KOPT-K1 (cell line): ENCODE measurements at regions not wholly inside any gene's neighbourhood (a gene's known extent, or its start where the extent isn't known, plus 50 kb on each side); places are given as distances from the start of the nearest gene placed in this dataset.
A peak's percentile ranks its signal among the peaks of the same experiment; 100 is the strongest.
"Not testable (repeated sequence)": the region's sequence is repeated elsewhere in the genome, so short reads cannot be mapped to it uniquely, and the experiment has no call there.

ENCODE experiments used
- H3K27ac ChIP-seq: fragments of 200-600 bp; sonication (generic); 2 replicates; pipeline ENCODE4 v1.5.1; 2016; ENCODE audit warnings: antibody characterized with exemption, mild to moderate bottlenecking, low read depth, low read length; ENCODE audit not compliant: poor library complexity, severe bottlenecking
- H3K36me3 ChIP-seq: fragments of 200-600 bp; sonication (generic); 2 replicates; pipeline ENCODE4 v1.5.1; 2017; ENCODE audit warnings: antibody characterized with exemption, mild to moderate bottlenecking, low read length, moderate library complexity; ENCODE audit not compliant: insufficient read depth
- H3K9me3 ChIP-seq: fragments of 200-600 bp; sonication (generic); 2 replicates; pipeline ENCODE4 v1.5.1; 2017; ENCODE audit warnings: antibody characterized with exemption, low read length, mild to moderate bottlenecking; ENCODE audit not compliant: insufficient read depth, poor library complexity, severe bottlenecking

DNA sequence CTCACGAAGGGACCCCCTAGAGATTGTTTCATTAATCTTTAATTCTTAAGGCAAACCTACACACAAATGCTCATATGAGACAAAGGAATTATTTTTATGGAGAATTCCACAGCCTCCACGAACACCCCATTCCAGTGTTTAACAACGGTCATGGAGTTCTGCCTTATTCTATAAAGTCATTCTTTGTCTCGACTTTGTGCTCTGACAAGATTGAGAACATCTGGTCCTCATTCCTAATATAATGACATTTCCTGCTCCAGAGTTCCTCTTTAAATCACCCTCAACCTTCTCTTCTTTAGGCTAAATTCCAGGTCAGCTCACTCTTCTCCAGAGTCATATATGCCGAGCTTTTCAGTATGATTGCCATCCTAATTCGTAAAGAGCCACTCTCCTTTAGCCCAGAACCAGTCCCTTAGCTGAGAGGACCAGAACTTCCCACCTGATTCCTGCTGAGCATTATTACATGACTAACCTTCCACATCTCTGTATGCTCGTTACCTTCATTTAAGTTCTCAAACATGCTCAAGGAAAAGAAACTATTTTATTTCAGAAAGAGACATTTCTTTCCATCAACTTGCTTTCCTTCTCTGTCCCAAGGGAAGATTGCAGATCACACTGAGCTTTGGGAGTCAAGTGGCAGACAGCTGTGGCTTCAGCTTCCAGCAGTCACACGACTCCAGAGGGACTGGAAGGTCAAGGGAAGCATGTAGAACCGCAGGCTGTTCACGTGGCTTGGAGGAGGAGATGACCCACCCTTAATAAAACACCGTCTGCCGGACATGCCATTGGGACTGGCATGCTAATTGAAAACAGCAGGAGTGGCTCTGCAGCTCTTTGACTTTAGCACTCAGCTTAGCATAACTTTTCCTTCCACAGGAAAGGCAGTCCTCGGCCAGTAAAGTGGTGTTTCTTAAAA is 467.1 kb upstream of the HSF2 start:
- Histone ChIP-seq H3K9me3 (no peaks in the 10 kb centered on the region), H3K27ac (no peak overlapping the region), H3K36me3 (no peaks in the 10 kb centered on the region)

DNA sequence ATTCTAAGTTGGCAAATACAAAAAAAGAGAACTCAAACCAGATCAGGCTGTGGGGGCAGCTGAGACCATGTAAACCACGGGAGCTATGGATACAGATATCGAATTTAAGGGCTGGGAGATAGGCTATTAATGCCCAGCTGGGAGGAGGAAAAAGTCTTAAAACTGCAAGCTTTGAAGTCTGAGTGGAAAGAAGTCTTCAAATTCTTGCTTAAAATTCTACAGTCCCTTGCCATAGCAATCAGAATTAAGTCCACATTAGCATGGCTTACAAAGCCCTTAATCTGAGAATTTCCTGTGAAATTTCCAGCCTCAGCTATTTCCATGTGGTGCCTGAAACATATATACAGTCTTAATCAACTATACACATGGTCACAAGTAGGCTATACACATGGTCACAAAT is 465.0 kb upstream of the HSF2 start:
- no peaks in the 10 kb centered on the region for H3K36me3 ChIP-seq
- no peak overlapping the region for H3K27ac ChIP-seq
- no peaks in the 10 kb centered on the region for H3K9me3 ChIP-seq

DNA sequence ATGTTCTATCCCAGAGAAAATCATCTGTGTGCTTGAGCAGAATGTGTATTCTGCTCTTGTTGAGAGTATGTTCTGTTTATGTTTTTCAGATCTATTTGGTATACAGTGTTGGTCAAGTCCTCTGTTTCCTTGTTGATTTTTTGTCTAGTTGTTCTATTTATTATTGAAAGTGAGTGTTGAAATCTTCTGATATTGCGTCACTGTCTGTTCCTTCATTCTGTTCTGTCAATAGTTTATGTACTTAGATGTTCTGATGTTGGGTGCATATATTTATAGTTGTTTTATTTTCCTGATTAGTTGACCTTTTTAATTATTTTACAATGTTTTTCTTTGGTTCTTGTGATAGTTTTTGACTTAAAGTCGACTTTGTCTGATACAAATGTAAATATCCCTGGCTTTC is 458.7 kb upstream of the HSF2 start:
- Histone ChIP-seq H3K27ac (no peak overlapping the region), H3K9me3 (no peaks in the 10 kb centered on the region), H3K36me3 (no peaks in the 10 kb centered on the region)

DNA sequence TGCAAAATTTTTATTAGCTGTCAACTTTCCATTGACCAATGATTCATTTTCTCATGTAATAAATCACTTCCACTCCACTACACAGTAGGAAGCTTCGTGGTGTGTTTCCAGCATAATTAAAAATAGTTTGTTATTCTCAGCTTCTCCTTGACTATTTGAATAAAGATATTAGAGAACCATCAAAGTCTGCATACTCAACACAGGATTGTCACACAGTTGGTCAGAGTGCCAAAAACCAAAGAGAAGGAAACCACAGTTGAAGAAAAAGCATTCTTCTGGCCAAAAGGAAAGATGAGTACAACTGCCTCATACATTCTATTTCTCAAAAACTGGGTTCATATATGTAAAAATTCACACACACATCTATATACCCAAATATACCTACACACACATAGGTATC is 455.1 kb upstream of the HSF2 start:
- Histone ChIP-seq H3K36me3 (no peaks in the 10 kb centered on the region), H3K9me3 (no peaks in the 10 kb centered on the region), H3K27ac (no peak overlapping the region)

DNA sequence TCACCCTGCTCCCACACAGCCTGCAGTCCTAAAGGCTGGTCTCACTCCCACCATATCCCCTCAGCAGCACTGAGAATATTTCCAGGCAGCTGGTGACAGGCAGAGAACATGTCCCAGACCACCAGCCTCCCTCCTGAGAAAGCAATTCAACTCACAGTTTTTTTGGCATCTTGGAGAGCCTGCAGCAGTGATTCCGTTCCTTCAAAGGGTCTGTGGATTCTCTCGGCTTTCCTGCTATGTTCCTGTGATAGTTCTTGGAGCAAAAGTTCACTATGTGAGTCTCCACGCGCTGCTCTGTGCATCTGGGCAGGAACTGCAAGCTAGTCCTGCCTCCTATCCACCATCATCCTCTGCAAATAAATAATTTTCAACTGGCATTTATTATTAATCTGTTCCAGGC is 448.3 kb upstream of the HSF2 start:
- Histone ChIP-seq H3K27ac (no peak overlapping the region), H3K9me3 (peaks cover 30% of the 10 kb centered on the region), H3K36me3 (no peaks in the 10 kb centered on the region)

DNA sequence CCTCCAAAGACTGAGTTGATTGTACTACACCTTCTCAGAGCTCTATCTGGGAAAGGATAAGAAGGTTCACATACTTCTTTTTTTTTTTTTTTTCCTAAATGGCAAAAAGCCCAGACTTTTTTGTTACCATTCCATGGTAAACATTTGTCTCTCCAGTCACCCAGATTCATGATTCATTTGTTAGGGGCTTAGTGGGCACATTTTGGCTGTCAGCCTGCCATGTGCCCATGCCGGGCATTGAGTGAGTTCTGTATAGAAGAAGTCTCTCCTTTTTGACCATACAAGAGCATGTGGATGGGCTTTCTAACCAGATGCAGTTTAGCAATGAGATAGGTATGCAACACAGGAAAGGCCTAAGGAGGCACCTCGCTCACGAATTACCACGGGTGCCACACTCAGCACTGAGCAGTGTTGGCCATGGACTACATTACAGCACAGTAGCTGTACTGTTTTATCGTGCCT is 447.5 kb upstream of the HSF2 start:
- Histone ChIP-seq H3K27ac (no peak overlapping the region), H3K36me3 (no peaks in the 10 kb centered on the region), H3K9me3 (peaks cover 31% of the 10 kb centered on the region)

DNA sequence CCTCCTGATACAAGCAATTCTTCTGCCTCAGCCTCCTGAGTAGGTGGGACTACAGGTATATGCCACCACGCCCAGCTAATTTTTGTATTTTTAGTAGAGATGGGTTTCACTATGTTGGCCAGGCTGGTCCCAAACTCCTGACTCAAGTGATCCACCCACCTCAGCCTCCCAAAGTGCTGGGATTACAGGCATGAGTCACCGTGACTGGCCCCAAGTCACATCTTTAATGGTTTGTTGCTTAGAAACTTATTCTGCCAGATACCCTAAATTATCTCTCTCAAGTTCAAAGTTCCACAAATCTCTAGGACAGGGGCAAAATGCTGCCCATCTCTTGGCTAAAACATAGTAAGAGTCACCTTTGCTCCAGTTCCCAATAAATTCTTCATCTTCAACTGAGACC is 444.1 kb upstream of the HSF2 start:
- not testable (repeated sequence) for H3K36me3 ChIP-seq, H3K27ac ChIP-seq
- peaks cover 27% of the 10 kb centered on the region for H3K9me3 ChIP-seq

DNA sequence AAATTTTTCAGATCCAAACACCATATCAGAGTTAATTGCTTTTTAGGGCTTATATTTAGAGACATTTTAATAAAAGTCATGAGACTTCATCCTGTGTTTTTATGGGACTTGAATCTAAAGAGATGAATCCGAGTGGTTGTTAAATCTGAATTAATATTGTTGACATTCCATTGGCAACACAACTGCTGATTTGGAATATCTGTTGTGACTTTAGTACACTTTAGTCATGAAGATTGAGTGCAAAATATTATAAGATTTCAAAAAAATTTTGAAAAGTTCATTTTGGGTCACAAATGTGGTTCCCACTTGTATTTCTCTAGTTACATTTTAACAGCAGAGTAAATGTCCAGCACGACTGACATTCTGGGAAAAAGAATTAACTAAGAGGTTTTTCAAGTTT is 442.7 kb upstream of the HSF2 start:
- Histone ChIP-seq H3K9me3 (peaks cover 27% of the 10 kb centered on the region), H3K27ac (no peak overlapping the region), H3K36me3 (no peaks in the 10 kb centered on the region)

- peaks cover 17% of the 10 kb centered on the region for H3K9me3 ChIP-seq
- H3K27ac ChIP-seq: peak overlapping the region; percentile 57
- no peaks in the 10 kb centered on the region for H3K36me3 ChIP-seq
Measured at GRCh38 chr6:121959501-121959900, 440.0 kb upstream of the HSF2 start.

- Histone ChIP-seq H3K36me3 (no peaks in the 10 kb centered on the region), H3K9me3 (peaks cover 6% of the 10 kb centered on the region), H3K27ac (no peak overlapping the region)
Measured at GRCh38 chr6:121961619-121962125, 437.8 kb upstream of the HSF2 start.

GRCh38 chr6:121963826-121964225 is 435.6 kb upstream of the HSF2 start:
- Histone ChIP-seq H3K36me3 (no peaks in the 10 kb centered on the region), H3K9me3 (peaks cover 6% of the 10 kb centered on the region), H3K27ac (no peak overlapping the region)

- Histone ChIP-seq H3K36me3 (no peaks in the 10 kb centered on the region), H3K27ac (no peak overlapping the region), H3K9me3 (peaks cover 6% of the 10 kb centered on the region)
Measured at GRCh38 chr6:121965739-121966138, 433.7 kb upstream of the HSF2 start.

DNA sequence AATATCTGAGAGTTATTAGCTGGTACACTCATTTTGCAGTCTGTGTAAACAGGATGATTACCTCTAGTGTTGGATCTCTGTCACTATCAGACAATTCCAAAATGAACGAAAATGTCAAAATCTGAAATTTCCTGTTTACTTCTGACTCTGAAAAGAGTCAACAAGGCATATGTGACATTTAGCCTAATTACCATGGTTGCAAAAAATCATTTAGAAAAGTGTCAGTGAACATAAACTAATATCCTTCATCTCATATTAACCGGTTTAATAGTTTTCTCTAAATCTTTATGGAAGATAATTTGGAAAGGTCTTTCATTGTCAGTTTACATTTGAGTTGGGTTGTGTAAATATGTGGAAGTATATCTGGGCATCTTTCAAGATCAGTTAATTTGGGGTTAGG is 431.8 kb upstream of the HSF2 start:
- peaks cover 6% of the 10 kb centered on the region for H3K9me3 ChIP-seq
- no peaks in the 10 kb centered on the region for H3K36me3 ChIP-seq
- H3K27ac ChIP-seq: no peak overlapping the region

- no peak overlapping the region for H3K27ac ChIP-seq
- peaks cover 11% of the 10 kb centered on the region for H3K9me3 ChIP-seq
- H3K36me3 ChIP-seq: no peaks in the 10 kb centered on the region
Measured at GRCh38 chr6:121971931-121972335, 427.5 kb upstream of the HSF2 start.

GRCh38 chr6:121984956-121985355 is 414.5 kb upstream of the HSF2 start:
- Histone ChIP-seq H3K9me3 (no peaks in the 10 kb centered on the region), H3K36me3 (no peaks in the 10 kb centered on the region), H3K27ac (no peak overlapping the region)

DNA sequence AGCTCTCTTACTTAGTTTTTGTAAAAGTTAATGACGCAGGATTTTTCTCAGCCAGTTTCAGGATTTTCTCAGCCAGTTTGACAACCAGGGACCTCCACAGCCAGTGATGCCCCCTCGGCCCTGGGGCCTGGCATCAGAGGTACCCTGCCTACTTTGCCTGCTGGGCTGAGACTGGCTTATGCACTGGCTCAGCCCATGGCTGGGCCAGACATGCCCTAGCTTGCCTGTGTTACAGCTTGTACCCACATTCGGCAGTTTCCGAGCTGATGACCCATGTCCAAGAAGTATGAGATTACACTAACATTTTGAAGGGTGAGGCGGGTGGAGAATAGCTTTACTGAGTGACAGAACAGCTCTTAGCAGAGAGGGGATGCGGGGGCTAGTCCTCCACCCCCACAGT is 406.1 kb upstream of the HSF2 start:
- Histone ChIP-seq H3K36me3 (no peaks in the 10 kb centered on the region), H3K27ac (no peak overlapping the region), H3K9me3 (peaks cover 12% of the 10 kb centered on the region)
